Natural killer cell treated with Interleukin-12 subunit alpha and Interleukin-12 subunit beta and Interleukin-15 and Interleukin-18, amount 100 ng/mL, for 72 hours (primary cell): ENCODE measurements at regions not wholly inside any gene's neighbourhood (a gene's known extent, or its start where the extent isn't known, plus 50 kb on each side); places are given as distances from the start of the nearest gene placed in this dataset.
"Not testable (repeated sequence)": the region's sequence is repeated elsewhere in the genome, so short reads cannot be mapped to it uniquely, and the experiment has no call there.

Source experiments
- ATAC-seq, 2 donors: fragments of 150-1000 bp; cut with Tn5 transposase in 1 of 2; sonication (Bioruptor Pico), chemical (Tn5 transposase) in 1 of 2; 2 replicates each; pipeline ENCODE4 v1.10.0; 2021
- DNase-seq: peaks from one replicate; pipeline ENCODE4 v3.0.0; 2022; ENCODE audit warnings: low spot score
- H3K27ac Mint-ChIP-seq, 2 donors: 1 replicate in 1 of 2; 2 replicates in 1 of 2; pipeline ENCODE4 v1.8.0; 2022; ENCODE audit warnings: mixed read lengths in 2 of 2, mild to moderate bottlenecking in 1 of 2, moderate library complexity in 1 of 2
- H3K27me3 Mint-ChIP-seq, 2 donors: 1 replicate in 1 of 2; 2 replicates in 1 of 2; pipeline ENCODE4 v1.8.0; 2022; ENCODE audit warnings: mixed read lengths in 2 of 2
- H3K36me3 Mint-ChIP-seq: one replicate; pipeline ENCODE4 v1.8.0; 2022; ENCODE audit warnings: mixed read lengths
- H3K4me1 Mint-ChIP-seq, 2 donors: 1 replicate in 1 of 2; 2 replicates in 1 of 2; pipeline ENCODE4 v1.8.0; 2022; ENCODE audit warnings: low read depth in 2 of 2, mixed read lengths in 2 of 2, mild to moderate bottlenecking in 1 of 2
- H3K4me3 Mint-ChIP-seq: one replicate; pipeline ENCODE4 v1.8.0; 2022; ENCODE audit warnings: mixed read lengths
- H3K9me3 Mint-ChIP-seq: 2 replicates; pipeline ENCODE4 v1.8.0; 2022; ENCODE audit warnings: mixed read lengths

GRCh38 chr2:49355611-49356010, 201.3 kb upstream of the FSHR start:
- Mint-ChIP-seq H3K9me3 (peaks cover 18% of the 10 kb centered on the region), H3K27me3 (no peaks in the 10 kb centered on the region), H3K4me3 (no peak overlapping the region), H3K36me3 (peaks cover 4% of the 10 kb centered on the region), H3K4me1 (no peaks in the 10 kb centered on the region), H3K27ac (no peak overlapping the region)
- ATAC-seq: no peak
- no peak for DNase-seq

- H3K27me3 Mint-ChIP-seq: no peaks in the 10 kb centered on the region
- DNase-seq (no peak), ATAC-seq (no peak)
- peaks cover 14% of the 10 kb centered on the region for H3K9me3 Mint-ChIP-seq
- H3K27ac Mint-ChIP-seq: no peak overlapping the region
- H3K36me3 Mint-ChIP-seq: peaks cover 4% of the 10 kb centered on the region
- H3K4me3 Mint-ChIP-seq: no peak overlapping the region
- H3K4me1 Mint-ChIP-seq: no peaks in the 10 kb centered on the region
Measured at GRCh38 chr2:49351560-49351959, 197.2 kb upstream of the FSHR start.

- H3K4me3 Mint-ChIP-seq: no peak overlapping the region
- DNase-seq: no peak
- H3K9me3 Mint-ChIP-seq: peaks cover 9% of the 10 kb centered on the region
- no peaks in the 10 kb centered on the region for H3K4me1 Mint-ChIP-seq
- no peaks in the 10 kb centered on the region for H3K36me3 Mint-ChIP-seq
- no peaks in the 10 kb centered on the region for H3K27me3 Mint-ChIP-seq
- ATAC-seq: no peak
- no peak overlapping the region for H3K27ac Mint-ChIP-seq
Measured at GRCh38 chr2:49343638-49344037, 189.3 kb upstream of the FSHR start.

- H3K9me3 Mint-ChIP-seq: peaks cover 3% of the 10 kb centered on the region
- H3K27me3 Mint-ChIP-seq: no peaks in the 10 kb centered on the region
- H3K4me3 Mint-ChIP-seq: no peak overlapping the region
- H3K27ac Mint-ChIP-seq: no peak overlapping the region
- H3K4me1 Mint-ChIP-seq: no peaks in the 10 kb centered on the region
- ATAC-seq (no peak), DNase-seq (no peak)
- H3K36me3 Mint-ChIP-seq: no peaks in the 10 kb centered on the region
Measured at GRCh38 chr2:49342156-49342555, 187.8 kb upstream of the FSHR start.

GRCh38 chr2:49335546-49335945, 181.2 kb upstream of the FSHR start:
- no peak overlapping the region for H3K27ac Mint-ChIP-seq
- DNase-seq: no peak
- ATAC-seq: no peak
- no peaks in the 10 kb centered on the region for H3K36me3 Mint-ChIP-seq
- H3K4me3 Mint-ChIP-seq: no peak overlapping the region
- H3K9me3 Mint-ChIP-seq: peaks cover 3% of the 10 kb centered on the region
- H3K4me1 Mint-ChIP-seq: no peaks in the 10 kb centered on the region
- no peaks in the 10 kb centered on the region for H3K27me3 Mint-ChIP-seq

GRCh38 chr2:49332415-49332814, 178.1 kb upstream of the FSHR start:
- Mint-ChIP-seq H3K9me3 (peaks cover 3% of the 10 kb centered on the region), H3K27me3 (no peaks in the 10 kb centered on the region), H3K36me3 (no peaks in the 10 kb centered on the region), H3K4me3 (no peak overlapping the region), H3K27ac (no peak overlapping the region), H3K4me1 (no peaks in the 10 kb centered on the region)
- no peak for ATAC-seq
- DNase-seq: no peak

GRCh38 chr2:49318531-49318930, 164.2 kb upstream of the FSHR start:
- no peak overlapping the region for H3K27ac Mint-ChIP-seq
- H3K4me3 Mint-ChIP-seq: no peak overlapping the region
- no peaks in the 10 kb centered on the region for H3K27me3 Mint-ChIP-seq
- ATAC-seq: no peak
- DNase-seq: no peak
- no peaks in the 10 kb centered on the region for H3K4me1 Mint-ChIP-seq
- H3K36me3 Mint-ChIP-seq: peaks cover 13% of the 10 kb centered on the region
- peaks cover 19% of the 10 kb centered on the region for H3K9me3 Mint-ChIP-seq

- Mint-ChIP-seq H3K9me3 (peaks cover 32% of the 10 kb centered on the region), H3K4me3 (no peak overlapping the region), H3K4me1 (no peaks in the 10 kb centered on the region), H3K36me3 (peaks cover 9% of the 10 kb centered on the region), H3K27me3 (no peaks in the 10 kb centered on the region), H3K27ac (no peak overlapping the region)
- DNase-seq: no peak
- ATAC-seq: no peak
Measured at GRCh38 chr2:49309461-49309860, 155.1 kb upstream of the FSHR start.

- Mint-ChIP-seq H3K4me3 (no peak overlapping the region), H3K36me3 (no peaks in the 10 kb centered on the region), H3K27ac (no peak overlapping the region), H3K27me3 (no peaks in the 10 kb centered on the region), H3K4me1 (no peaks in the 10 kb centered on the region), H3K9me3 (peaks cover 18% of the 10 kb centered on the region)
- DNase-seq (no peak), ATAC-seq (no peak)
Measured at GRCh38 chr2:49306925-49307324, 152.6 kb upstream of the FSHR start.

- not testable (repeated sequence) for ATAC-seq, H3K4me1 Mint-ChIP-seq, DNase-seq, H3K4me3 Mint-ChIP-seq, H3K27me3 Mint-ChIP-seq, H3K36me3 Mint-ChIP-seq, H3K27ac Mint-ChIP-seq
- H3K9me3 Mint-ChIP-seq: peaks cover 20% of the 10 kb centered on the region
Measured at GRCh38 chr2:49298693-49299092, 144.4 kb upstream of the FSHR start.

- no peak overlapping the region for H3K4me3 Mint-ChIP-seq
- no peaks in the 10 kb centered on the region for H3K27me3 Mint-ChIP-seq
- no peak overlapping the region for H3K27ac Mint-ChIP-seq
- DNase-seq (no peak), ATAC-seq (no peak)
- no peaks in the 10 kb centered on the region for H3K4me1 Mint-ChIP-seq
- H3K9me3 Mint-ChIP-seq: peaks cover 20% of the 10 kb centered on the region
- peaks cover 6% of the 10 kb centered on the region for H3K36me3 Mint-ChIP-seq
Measured at GRCh38 chr2:49298230-49298629, 143.9 kb upstream of the FSHR start.

- ATAC-seq: no peak
- Mint-ChIP-seq H3K4me1 (no peaks in the 10 kb centered on the region), H3K27ac (no peak overlapping the region), H3K9me3 (peaks cover 28% of the 10 kb centered on the region), H3K27me3 (no peaks in the 10 kb centered on the region), H3K4me3 (no peak overlapping the region), H3K36me3 (peaks cover 8% of the 10 kb centered on the region)
- DNase-seq: no peak
Measured at GRCh38 chr2:49296107-49296867, 142.0 kb upstream of the FSHR start.

GRCh38 chr2:49294225-49294624, 139.9 kb upstream of the FSHR start:
- peaks cover 20% of the 10 kb centered on the region for H3K9me3 Mint-ChIP-seq
- no peaks in the 10 kb centered on the region for H3K4me1 Mint-ChIP-seq

GRCh38 chr2:49291619-49292018, 137.3 kb upstream of the FSHR start:
- ATAC-seq: no peak
- Mint-ChIP-seq H3K27ac (no peak overlapping the region), H3K9me3 (peaks cover 23% of the 10 kb centered on the region), H3K36me3 (peaks cover 5% of the 10 kb centered on the region), H3K27me3 (no peaks in the 10 kb centered on the region), H3K4me3 (no peak overlapping the region), H3K4me1 (no peaks in the 10 kb centered on the region)
- DNase-seq: no peak

More at GRCh38 chr2:49294225-49294624, 139.9 kb upstream of the FSHR start:
- Mint-ChIP-seq H3K36me3 (peaks cover 5% of the 10 kb centered on the region), H3K27ac (no peak overlapping the region), H3K4me3 (no peak overlapping the region), H3K27me3 (no peaks in the 10 kb centered on the region)
- no peak for ATAC-seq
- DNase-seq: no peak

GRCh38 chr2:49289711-49290110, 135.4 kb upstream of the FSHR start:
- H3K9me3 Mint-ChIP-seq: peaks cover 30% of the 10 kb centered on the region
- no peaks in the 10 kb centered on the region for H3K27me3 Mint-ChIP-seq
- H3K27ac Mint-ChIP-seq: no peak overlapping the region
- no peak overlapping the region for H3K4me3 Mint-ChIP-seq
- DNase-seq (no peak), ATAC-seq (no peak)
- H3K4me1 Mint-ChIP-seq: no peaks in the 10 kb centered on the region
- H3K36me3 Mint-ChIP-seq: peaks cover 5% of the 10 kb centered on the region
